ENCODE measurements at regions not wholly inside any gene's neighbourhood (a gene's known extent, or its start where the extent isn't known, plus 50 kb on each side); places are given as distances from the start of the nearest gene placed in this dataset.

DNA sequence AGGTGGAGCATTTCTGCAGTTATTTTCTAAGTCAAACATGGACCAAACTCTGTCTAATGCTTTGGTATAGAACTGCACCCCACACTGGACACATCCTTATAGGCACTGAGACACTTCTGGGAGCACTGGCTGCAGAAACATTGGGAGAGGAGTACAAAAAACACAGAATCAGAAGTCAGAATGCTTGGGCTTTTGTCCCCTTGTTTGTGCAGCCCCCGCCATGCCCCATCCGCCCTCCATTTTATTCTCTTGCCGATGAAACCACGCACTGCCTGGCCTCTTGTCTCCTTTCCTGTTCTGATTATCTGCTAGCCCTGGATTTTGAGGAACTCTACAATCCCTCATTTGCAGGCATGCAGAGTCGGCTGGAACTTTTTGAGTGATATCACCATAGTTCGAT is 1201.2 kb downstream of the TBC1D22A start:
- intact Hi-C loops (cut with DNase I): no loop called here
- H3K4me3 ChIP-seq: no peak overlapping the region

DNA sequence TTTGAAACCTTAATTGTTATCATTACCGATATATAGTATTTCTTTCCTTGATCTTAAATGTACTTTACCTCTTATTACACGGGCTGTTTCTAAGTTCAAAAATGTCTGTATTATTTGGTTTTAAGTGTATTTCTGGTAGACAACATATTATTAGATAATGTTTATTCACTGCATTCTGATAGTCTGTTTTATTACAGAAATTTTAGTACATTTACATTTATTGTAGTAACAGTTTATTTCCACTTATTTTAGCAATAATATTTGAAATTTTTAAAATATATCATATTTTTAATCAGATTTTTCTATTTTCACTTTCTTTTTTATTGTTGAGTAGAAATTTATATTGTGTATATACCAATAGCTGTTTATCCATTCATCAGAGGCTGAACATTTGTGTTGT is 1195.2 kb downstream of the TBC1D22A start:
- peaks cover 0 to 8% (median 0%) of the 10 kb centered on the region in 3 donors for H3K27me3 ChIP-seq
- no peaks in the 10 kb centered on the region for H3K36me3 ChIP-seq
- WGBS, 2 donors: 95 to 97% methylated on average over 2 of the region's 2 CpGs
- intact Hi-C loops (cut with DNase I): no loop called here
- H3K4me3 ChIP-seq: no peak overlapping the region
- no peak overlapping the region for H3K27ac ChIP-seq
- no peaks in the 10 kb centered on the region for H3K4me1 ChIP-seq
- H3K9me3 ChIP-seq: peaks cover 0 to 3% (median 1%) of the 10 kb centered on the region in 4 donors
- TF ChIP-seq POLR2AphosphoS5 (IDR thresholded peaks at IDR 0.05): no peak
- TF ChIP-seq POLR2A (IDR thresholded peaks at IDR 0.05): no peak
- no peak for TF ChIP-seq EP300 (IDR thresholded peaks at IDR 0.05)
- TF ChIP-seq, protein P1, sequence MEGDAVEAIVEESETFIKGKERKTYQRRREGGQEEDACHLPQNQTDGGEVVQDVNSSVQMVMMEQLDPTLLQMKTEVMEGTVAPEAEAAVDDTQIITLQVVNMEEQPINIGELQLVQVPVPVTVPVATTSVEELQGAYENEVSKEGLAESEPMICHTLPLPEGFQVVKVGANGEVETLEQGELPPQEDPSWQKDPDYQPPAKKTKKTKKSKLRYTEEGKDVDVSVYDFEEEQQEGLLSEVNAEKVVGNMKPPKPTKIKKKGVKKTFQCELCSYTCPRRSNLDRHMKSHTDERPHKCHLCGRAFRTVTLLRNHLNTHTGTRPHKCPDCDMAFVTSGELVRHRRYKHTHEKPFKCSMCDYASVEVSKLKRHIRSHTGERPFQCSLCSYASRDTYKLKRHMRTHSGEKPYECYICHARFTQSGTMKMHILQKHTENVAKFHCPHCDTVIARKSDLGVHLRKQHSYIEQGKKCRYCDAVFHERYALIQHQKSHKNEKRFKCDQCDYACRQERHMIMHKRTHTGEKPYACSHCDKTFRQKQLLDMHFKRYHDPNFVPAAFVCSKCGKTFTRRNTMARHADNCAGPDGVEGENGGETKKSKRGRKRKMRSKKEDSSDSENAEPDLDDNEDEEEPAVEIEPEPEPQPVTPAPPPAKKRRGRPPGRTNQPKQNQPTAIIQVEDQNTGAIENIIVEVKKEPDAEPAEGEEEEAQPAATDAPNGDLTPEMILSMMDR (IDR thresholded peaks at IDR 0.05): no peak
- DNase-seq: no peak

More for the DNA sequence above, 1201.2 kb downstream of the TBC1D22A start:
- Histone ChIP-seq H3K27me3 (peaks cover 0 to 13% (median 0%) of the 10 kb centered on the region in 3 donors), H3K27ac (no peak overlapping the region), H3K4me1 (no peaks in the 10 kb centered on the region), H3K36me3 (no peaks in the 10 kb centered on the region), H3K9me3 (no peaks in the 10 kb centered on the region)
- no peak for DNase-seq
- TF ChIP-seq, protein P1 (IDR thresholded peaks at IDR 0.05): no peak
- TF ChIP-seq EP300 (IDR thresholded peaks at IDR 0.05) (no peak), POLR2A (IDR thresholded peaks at IDR 0.05) (no peak), POLR2AphosphoS5 (IDR thresholded peaks at IDR 0.05) (no peak)
- WGBS, 2 donors: 90% methylated on average over 6 of the region's 6 CpGs

DNA sequence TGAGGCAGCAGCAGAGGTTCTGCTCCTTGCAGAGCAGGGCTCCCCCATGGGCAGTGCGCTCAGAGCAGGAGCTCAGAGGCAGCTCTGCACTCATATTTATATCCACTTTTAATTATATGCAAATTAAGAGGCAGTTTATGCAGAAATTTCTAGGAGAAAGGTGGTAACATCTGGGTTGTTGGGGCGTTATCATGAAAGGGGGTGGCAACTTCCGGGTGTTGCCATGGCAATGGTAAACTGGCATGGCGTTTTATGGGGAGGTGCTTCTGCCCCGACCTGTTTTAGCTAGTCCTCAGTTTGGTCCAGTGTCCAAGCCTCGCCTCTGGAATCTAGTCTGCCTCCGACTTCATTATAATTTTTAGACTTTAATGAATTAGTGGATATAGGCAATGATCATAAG is 1191.7 kb downstream of the TBC1D22A start:
- H3K4me3 ChIP-seq: no peak overlapping the region
- H3K27me3 ChIP-seq: peaks cover 0 to 14% (median 0%) of the 10 kb centered on the region in 3 donors
- 35 to 74% methylated on average over 7 of the region's 7 CpGs for WGBS, 2 donors
- H3K36me3 ChIP-seq: no peaks in the 10 kb centered on the region
- no peak for DNase-seq
- TF ChIP-seq POLR2AphosphoS5 (IDR thresholded peaks at IDR 0.05): no peak
- TF ChIP-seq, protein P1 (IDR thresholded peaks at IDR 0.05): no peak
- no peak for TF ChIP-seq EP300 (IDR thresholded peaks at IDR 0.05)
- no peak for TF ChIP-seq POLR2A (IDR thresholded peaks at IDR 0.05)
- H3K9me3 ChIP-seq: peaks cover 0 to 3% (median 1%) of the 10 kb centered on the region in 4 donors
- H3K27ac ChIP-seq: no peak overlapping the region
- no peaks in the 10 kb centered on the region for H3K4me1 ChIP-seq
- intact Hi-C loops (cut with DNase I): no loop called here

DNA sequence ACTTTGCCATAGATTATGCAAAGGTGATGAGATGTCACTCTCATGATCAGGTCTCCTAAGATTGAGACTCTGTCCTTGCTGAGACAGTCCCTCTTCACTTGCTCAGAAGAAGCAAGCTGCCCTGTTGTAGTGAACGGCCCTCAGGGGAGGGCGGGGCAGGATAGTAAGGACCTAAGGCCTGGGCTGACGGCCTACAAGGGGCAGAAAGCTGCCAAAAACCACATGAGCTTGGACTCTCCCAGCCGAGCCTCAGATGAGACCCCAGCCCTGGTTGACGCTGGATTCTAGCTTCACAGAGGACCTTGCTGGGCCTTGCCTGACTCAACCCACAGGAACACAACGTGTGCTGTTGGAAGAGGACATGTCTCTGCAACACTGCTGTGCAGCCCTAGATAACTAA is 1182.5 kb downstream of the TBC1D22A start:
- Histone ChIP-seq H3K36me3 (no peaks in the 10 kb centered on the region), H3K4me3 (no peak overlapping the region), H3K4me1 (no peaks in the 10 kb centered on the region), H3K27ac (no peak overlapping the region), H3K27me3 (peaks cover 0 to 3% (median 0%) of the 10 kb centered on the region in 3 donors), H3K9me3 (no peaks in the 10 kb centered on the region)
- 73 to 87% methylated on average over 6 of the region's 6 CpGs for WGBS, 2 donors
- DNase-seq: no peak
- no peak for TF ChIP-seq EP300 (IDR thresholded peaks at IDR 0.05)
- TF ChIP-seq POLR2AphosphoS5 (IDR thresholded peaks at IDR 0.05): no peak
- no peak for TF ChIP-seq POLR2A (IDR thresholded peaks at IDR 0.05)
- TF ChIP-seq, protein P1 (IDR thresholded peaks at IDR 0.05): no peak
- intact Hi-C loops (cut with DNase I): no loop called here
